ENCODE measurements at regions not wholly inside any gene's neighbourhood (a gene's known extent, or its start where the extent isn't known, plus 50 kb on each side); places are given as distances from the start of the nearest gene placed in this dataset.

DNA sequence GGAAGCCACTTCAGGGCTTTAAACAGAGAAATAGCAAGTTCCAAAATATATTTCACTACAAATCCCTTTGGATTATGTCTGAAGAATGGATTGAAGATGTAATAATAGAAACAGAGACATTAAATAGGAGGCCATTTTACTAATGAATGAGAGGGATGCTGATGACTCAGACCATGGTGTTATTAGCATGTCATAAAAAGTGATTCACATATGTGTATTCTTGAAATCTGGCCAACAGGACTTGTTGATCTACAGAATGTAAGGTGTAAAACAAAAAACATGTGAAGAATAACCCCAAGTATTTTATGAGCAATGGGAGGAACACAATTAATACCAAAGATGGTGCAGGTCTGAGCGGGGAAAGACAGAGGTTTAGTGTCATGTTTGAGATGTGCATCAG lies 873.7 kb downstream of the SLITRK5 start:
- ATAC-seq: no peak
- no peaks in the 10 kb centered on the region for H3K4me1 Mint-ChIP-seq

More for the DNA sequence above, 873.7 kb downstream of the SLITRK5 start:
- ChIA-PET POLR2A (no interaction called here), CTCF (no interaction called here)
- Mint-ChIP-seq H3K36me3 (no peaks in the 10 kb centered on the region), H3K4me3 (no peak overlapping the region), H3K27me3 (ENCODE audit: low read depth) (no peaks in the 10 kb centered on the region), H3K27ac (no peak overlapping the region), H3K9me3 (no peaks in the 10 kb centered on the region; the same call in 1 of the 2 replicates)
- TF ChIP-seq SMAD3 (CRISPR knock-in tag; IDR thresholded peaks at IDR 0.05; ENCODE audit: borderline replicate concordance): no peak
- no peak for TF ChIP-seq NR2C2 (CRISPR knock-in tag; IDR thresholded peaks at IDR 0.05)
- no peak for TF ChIP-seq ETV6 (CRISPR knock-in tag; IDR thresholded peaks at IDR 0.05)
- no peak for TF ChIP-seq ZNF138 (CRISPR knock-in tag; conservative IDR thresholded peaks at IDR 0.05)
- TF ChIP-seq RELA (CRISPR knock-in tag; IDR thresholded peaks at IDR 0.05; ENCODE audit: borderline replicate concordance): no peak
- no peak for TF ChIP-seq TEAD1 (CRISPR knock-in tag; IDR thresholded peaks at IDR 0.05)
- TF ChIP-seq, protein P1, sequence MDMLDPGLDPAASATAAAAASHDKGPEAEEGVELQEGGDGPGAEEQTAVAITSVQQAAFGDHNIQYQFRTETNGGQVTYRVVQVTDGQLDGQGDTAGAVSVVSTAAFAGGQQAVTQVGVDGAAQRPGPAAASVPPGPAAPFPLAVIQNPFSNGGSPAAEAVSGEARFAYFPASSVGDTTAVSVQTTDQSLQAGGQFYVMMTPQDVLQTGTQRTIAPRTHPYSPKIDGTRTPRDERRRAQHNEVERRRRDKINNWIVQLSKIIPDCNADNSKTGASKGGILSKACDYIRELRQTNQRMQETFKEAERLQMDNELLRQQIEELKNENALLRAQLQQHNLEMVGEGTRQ (CRISPR knock-in tag; IDR thresholded peaks at IDR 0.05): no peak
- TF ChIP-seq, protein P2, sequence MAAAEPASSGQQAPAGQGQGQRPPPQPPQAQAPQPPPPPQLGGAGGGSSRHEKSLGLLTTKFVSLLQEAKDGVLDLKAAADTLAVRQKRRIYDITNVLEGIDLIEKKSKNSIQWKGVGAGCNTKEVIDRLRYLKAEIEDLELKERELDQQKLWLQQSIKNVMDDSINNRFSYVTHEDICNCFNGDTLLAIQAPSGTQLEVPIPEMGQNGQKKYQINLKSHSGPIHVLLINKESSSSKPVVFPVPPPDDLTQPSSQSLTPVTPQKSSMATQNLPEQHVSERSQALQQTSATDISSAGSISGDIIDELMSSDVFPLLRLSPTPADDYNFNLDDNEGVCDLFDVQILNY (CRISPR knock-in tag; IDR thresholded peaks at IDR 0.05): no peak
- TF ChIP-seq IRF2 (CRISPR knock-in tag; IDR thresholded peaks at IDR 0.05; ENCODE audit: borderline replicate concordance, low read depth): no peak
- TF ChIP-seq, protein P3, sequence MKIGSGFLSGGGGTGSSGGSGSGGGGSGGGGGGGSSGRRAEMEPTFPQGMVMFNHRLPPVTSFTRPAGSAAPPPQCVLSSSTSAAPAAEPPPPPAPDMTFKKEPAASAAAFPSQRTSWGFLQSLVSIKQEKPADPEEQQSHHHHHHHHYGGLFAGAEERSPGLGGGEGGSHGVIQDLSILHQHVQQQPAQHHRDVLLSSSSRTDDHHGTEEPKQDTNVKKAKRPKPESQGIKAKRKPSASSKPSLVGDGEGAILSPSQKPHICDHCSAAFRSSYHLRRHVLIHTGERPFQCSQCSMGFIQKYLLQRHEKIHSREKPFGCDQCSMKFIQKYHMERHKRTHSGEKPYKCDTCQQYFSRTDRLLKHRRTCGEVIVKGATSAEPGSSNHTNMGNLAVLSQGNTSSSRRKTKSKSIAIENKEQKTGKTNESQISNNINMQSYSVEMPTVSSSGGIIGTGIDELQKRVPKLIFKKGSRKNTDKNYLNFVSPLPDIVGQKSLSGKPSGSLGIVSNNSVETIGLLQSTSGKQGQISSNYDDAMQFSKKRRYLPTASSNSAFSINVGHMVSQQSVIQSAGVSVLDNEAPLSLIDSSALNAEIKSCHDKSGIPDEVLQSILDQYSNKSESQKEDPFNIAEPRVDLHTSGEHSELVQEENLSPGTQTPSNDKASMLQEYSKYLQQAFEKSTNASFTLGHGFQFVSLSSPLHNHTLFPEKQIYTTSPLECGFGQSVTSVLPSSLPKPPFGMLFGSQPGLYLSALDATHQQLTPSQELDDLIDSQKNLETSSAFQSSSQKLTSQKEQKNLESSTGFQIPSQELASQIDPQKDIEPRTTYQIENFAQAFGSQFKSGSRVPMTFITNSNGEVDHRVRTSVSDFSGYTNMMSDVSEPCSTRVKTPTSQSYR (CRISPR knock-in tag; IDR thresholded peaks at IDR 0.05): no peak
- TF ChIP-seq, protein P4, sequence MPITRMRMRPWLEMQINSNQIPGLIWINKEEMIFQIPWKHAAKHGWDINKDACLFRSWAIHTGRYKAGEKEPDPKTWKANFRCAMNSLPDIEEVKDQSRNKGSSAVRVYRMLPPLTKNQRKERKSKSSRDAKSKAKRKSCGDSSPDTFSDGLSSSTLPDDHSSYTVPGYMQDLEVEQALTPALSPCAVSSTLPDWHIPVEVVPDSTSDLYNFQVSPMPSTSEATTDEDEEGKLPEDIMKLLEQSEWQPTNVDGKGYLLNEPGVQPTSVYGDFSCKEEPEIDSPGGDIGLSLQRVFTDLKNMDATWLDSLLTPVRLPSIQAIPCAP (CRISPR knock-in tag; IDR thresholded peaks at IDR 0.05): no peak
- TF ChIP-seq, protein P5, sequence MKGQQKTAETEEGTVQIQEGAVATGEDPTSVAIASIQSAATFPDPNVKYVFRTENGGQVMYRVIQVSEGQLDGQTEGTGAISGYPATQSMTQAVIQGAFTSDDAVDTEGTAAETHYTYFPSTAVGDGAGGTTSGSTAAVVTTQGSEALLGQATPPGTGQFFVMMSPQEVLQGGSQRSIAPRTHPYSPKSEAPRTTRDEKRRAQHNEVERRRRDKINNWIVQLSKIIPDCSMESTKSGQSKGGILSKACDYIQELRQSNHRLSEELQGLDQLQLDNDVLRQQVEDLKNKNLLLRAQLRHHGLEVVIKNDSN (CRISPR knock-in tag; IDR thresholded peaks at IDR 0.05): no peak
- no peak for TF ChIP-seq CREM (CRISPR knock-in tag; IDR thresholded peaks at IDR 0.05)
- TF ChIP-seq FOXK1 (CRISPR knock-in tag; IDR thresholded peaks at IDR 0.05): no peak
- TF ChIP-seq, protein P6, sequence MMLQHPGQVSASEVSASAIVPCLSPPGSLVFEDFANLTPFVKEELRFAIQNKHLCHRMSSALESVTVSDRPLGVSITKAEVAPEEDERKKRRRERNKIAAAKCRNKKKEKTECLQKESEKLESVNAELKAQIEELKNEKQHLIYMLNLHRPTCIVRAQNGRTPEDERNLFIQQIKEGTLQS (CRISPR knock-in tag; conservative IDR thresholded peaks at IDR 0.05): no peak
- TF ChIP-seq, protein P7, sequence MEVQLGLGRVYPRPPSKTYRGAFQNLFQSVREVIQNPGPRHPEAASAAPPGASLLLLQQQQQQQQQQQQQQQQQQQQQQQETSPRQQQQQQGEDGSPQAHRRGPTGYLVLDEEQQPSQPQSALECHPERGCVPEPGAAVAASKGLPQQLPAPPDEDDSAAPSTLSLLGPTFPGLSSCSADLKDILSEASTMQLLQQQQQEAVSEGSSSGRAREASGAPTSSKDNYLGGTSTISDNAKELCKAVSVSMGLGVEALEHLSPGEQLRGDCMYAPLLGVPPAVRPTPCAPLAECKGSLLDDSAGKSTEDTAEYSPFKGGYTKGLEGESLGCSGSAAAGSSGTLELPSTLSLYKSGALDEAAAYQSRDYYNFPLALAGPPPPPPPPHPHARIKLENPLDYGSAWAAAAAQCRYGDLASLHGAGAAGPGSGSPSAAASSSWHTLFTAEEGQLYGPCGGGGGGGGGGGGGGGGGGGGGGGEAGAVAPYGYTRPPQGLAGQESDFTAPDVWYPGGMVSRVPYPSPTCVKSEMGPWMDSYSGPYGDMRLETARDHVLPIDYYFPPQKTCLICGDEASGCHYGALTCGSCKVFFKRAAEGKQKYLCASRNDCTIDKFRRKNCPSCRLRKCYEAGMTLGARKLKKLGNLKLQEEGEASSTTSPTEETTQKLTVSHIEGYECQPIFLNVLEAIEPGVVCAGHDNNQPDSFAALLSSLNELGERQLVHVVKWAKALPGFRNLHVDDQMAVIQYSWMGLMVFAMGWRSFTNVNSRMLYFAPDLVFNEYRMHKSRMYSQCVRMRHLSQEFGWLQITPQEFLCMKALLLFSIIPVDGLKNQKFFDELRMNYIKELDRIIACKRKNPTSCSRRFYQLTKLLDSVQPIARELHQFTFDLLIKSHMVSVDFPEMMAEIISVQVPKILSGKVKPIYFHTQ (CRISPR knock-in tag; IDR thresholded peaks at IDR 0.05): no peak
- no peak for TF ChIP-seq FOXJ3 (CRISPR knock-in tag; IDR thresholded peaks at IDR 0.05; ENCODE audit: borderline replicate concordance)
- TF ChIP-seq, protein P8, sequence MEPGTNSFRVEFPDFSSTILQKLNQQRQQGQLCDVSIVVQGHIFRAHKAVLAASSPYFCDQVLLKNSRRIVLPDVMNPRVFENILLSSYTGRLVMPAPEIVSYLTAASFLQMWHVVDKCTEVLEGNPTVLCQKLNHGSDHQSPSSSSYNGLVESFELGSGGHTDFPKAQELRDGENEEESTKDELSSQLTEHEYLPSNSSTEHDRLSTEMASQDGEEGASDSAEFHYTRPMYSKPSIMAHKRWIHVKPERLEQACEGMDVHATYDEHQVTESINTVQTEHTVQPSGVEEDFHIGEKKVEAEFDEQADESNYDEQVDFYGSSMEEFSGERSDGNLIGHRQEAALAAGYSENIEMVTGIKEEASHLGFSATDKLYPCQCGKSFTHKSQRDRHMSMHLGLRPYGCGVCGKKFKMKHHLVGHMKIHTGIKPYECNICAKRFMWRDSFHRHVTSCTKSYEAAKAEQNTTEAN (CRISPR knock-in tag; IDR thresholded peaks at IDR 0.05): no peak
- no peak for DNase-seq (ENCODE audit: low spot score)
